HG03064 (cell line): ENCODE measurements at regions not wholly inside any gene's neighbourhood (a gene's known extent, or its start where the extent isn't known, plus 50 kb on each side); places are given as distances from the start of the nearest gene placed in this dataset.
"Not testable (repeated sequence)": the region's sequence is repeated elsewhere in the genome, so short reads cannot be mapped to it uniquely, and the experiment has no call there.

Source experiments
- ATAC-seq: cut with Tn5 transposase; IDR thresholded peaks from one replicate; pipeline ENCODE4 v1.9.1; 2021; ENCODE audit warnings: low read depth; ENCODE audit not compliant: unreplicated experiment

DNA sequence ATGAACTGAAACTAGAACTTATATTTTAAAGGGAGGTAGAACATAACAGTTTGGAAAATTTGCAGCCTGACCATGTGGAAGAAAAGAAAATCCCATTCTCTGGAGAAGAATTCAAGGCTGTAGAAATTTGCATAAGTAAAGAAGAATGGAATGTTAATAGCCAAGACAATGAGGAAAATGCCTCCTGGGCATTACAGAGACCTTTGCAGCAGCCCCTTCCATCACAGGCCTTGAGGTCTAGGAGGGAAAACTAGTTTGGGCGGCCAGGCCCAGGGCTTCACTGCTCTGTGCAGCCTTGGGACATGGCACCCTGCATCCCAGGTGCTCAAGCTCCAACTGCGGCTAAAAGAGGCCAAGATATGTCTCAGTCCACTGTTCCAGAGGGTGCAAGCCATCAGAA, 1506.8 kb downstream of the PCDH18 start:
- ATAC-seq = no peak

DNA sequence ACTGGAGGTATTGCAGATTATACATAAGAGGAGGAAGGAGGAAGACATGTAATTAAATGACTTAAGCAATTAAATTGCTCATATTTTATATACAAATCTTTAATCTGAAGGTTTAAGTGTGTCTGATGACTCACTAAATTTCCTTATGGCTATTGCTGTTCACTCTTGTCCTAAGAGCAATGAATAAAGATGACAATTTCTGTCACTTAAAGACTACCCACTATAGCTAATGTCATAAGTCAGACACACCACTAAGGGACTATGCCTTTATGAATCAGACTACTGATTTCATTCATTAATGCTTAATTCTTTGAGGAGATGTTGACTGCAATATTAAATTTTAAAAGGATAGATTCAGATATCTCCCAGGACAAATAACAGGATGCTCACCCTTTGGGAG, 1514.7 kb downstream of the PCDH18 start:
- no peak for ATAC-seq

DNA sequence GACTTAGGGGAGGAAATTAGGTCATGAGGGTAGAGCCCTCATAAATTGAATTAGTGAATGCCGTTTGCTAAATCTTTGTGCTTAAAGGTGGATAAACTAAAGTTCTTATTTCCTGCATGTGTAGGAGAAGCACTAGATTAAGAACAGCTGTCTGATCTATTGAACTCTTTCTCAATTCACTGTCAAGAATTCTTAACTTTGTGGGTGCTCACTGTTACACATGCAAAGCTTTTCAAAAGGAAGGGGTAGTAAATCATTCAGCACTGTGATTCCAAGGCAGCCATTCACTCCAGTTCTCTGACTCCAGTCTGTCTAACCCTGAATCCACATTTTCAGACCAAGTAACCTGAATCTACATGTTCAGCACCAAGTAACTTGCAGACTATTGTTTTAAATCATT, 1520.1 kb downstream of the PCDH18 start:
- no peak for ATAC-seq

DNA sequence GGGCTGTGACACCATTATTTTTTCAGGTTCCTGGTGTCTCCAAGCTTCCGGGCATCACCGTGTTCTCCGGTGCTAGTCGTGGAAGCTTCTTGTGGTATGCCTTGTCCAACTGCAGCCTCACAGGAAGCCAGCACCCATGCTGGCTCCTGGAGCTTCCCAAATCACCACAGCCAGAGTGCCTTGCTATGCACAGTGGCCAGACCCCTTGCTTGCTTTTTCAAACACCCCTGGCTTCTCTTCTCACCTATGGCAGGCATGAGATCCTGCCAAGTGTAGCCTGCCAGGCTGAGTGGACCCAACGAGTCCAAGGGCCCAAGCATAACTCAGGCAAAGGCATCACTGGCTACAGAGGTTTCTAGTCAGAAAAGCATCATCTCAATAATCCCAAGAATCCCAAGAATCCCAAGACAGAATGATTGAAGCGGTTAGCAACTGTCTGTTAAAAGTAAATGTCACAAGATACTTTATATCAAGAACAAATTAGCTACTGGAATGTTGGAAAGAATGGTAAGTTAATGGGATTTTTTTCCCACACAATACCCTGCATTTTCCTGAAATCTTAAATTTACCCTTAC, 1522.9 kb downstream of the PCDH18 start:
- ATAC-seq = no peak

DNA sequence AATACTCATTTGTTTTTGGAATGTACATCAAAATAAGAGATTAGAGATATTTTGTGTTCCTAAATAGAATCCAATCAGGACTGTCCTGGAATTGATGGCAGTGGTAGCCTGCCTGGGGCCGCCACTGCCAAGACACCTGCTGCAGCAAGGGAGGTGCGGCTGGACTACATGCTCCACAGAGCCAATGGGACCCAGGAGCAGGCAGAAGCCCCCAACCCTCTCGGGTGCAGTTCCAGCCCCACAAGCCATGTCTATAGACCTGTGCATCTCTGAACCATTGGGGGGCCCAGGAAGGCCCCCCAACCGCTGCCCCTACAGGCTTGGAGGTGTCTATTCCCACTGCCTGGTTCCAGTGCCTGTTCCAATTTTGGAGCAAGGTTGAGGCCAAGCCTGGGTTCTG, 1524.3 kb downstream of the PCDH18 start:
- no peak for ATAC-seq

DNA sequence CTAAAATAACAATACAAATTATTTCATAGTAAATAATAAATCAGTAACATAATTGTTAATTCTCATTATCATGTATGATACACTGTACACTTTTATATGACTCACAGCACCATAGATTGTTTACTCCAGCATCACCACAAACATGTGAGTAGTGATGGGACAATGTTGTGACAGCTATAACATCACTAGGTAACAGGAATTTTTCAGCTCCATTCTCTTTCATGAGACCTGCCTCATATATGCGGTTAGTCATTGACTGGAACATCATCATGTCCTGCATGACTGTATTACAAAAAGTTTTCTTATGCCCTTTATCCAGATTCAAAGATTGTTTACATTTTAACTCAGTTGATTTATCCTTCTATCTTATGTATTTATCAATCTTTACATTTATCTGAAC, 1530.0 kb downstream of the PCDH18 start:
- ATAC-seq = no peak

DNA sequence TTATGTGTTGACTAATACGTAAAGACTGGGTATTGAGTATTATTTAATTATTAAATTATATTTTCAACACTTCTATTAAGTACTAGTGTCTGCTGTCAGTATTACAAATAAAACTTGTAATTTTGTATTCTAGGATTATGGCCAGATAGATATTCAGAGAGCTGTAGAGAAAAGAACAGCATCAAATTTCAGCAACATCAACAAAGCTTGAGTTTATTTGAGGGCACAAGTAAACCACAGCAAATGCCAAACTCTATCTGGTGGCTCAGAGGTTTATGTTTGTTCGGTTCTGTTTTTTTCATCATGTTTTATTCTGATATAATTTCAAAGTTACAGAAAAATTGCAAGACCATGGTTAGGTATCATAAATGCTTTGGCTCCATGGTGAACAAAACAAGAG, 1530.5 kb downstream of the PCDH18 start:
- no peak for ATAC-seq

DNA sequence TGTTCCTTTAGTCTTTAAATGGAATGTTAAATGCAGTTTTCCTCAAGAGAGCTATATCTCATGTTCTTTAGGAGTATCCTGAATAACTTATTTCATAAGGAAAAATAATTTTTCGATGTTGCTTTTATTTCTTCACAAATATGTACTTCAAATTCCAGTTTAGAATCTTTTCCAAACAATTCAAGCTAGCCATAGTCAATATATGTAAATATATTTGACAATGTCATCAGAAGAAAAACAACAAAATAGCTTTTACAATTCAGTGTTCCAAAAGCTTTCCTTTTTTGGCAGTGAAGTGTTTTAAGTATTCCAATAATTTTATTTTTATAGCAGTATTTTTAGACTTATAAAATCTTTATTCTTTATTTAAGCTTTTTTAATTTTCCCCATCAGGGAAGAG, 1532.0 kb downstream of the PCDH18 start:
- no peak for ATAC-seq

DNA sequence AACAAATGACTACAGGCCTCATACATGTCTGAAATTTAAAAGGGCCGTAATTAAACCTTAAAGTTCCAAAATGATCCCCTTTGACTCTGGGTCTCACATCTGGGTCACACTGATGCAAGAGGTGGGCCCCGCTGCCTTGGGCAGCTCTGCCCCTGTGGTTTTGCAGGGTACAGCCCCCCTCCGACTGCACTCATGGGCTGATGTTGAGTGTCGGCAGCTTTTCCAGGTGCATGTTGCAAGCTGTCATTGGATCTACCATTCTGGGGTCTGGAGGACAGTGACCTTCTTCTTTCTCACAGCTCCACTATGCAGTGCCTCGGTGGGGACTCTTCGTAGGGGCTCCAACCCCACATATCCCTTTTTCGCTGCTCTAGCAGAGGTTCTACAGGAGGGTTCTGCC, 1537.9 kb downstream of the PCDH18 start:
- ATAC-seq = no peak

DNA sequence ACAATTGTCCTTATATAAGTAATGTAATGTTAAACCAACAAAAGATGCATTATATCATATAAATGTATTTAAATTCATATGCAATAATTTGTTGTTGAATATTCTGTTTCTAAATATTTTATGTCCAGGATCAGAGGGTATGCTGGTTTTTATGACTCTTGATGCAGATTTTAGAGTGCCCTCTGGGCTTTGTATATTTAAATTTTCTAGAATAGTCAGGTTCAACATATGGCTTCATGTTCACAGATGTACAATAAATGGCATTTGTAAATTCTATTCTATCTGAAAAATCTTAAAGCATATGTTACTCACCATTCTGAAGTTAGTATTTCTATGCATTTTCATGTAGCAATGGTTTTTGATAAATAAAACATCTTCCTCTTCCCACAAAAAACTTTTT, 1555.4 kb downstream of the PCDH18 start:
- no peak for ATAC-seq

DNA sequence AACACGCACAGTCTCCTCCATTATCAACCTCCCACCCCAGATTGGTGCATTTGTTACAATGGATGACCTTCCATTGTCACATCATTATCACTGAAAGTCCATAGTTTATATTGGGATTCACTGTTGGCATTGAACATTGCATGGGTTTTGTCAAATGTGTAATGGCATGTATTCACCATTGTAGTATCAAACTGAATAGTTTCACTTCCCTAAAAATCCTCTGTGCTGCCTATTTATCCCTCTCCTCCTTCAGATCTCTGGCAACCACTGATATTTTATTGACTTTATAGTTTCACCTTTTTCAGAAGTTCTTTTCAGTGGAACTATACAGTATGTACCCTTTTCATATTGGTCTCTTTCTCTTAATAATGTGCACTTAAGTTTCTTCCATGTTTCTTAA, 1565.4 kb downstream of the PCDH18 start:
- no peak for ATAC-seq

DNA sequence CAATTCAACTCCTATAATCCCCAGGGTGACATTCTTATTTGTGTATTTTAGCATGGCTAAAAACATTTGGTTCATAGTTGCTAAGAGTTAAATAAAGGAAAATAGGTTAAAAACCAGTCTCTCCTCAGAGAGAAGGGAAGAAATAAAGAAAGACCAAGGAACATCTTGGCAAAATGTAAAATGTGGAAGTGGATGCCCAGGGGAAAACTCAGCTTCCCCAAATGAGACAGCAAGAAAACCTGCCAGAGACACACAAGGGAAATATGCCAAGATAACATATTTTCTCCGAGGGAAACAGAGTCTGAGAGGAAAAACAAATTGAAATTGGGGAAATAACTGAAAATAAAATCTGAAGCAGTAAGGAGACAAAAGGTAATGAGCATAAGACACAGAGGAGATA, 1569.3 kb downstream of the PCDH18 start:
- no peak for ATAC-seq

DNA sequence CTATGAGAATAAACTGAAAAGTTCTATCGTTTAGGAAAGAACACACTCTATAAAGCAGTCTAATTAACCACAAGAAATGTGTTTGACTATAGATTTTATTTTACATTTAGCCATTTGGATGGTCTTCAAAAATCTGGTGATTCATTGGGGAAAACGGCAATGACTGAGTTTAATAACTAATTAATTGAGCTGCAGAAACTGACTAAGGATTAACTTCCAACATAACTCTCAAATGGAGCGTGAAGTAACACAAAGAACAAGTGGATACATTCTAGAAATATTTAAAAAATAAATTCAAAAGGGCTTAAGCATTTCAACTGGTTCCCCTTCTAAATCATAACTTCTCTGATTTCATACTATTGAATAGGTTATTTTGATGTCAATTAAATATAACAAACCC, 1582.4 kb downstream of the PCDH18 start:
- ATAC-seq = no peak

DNA sequence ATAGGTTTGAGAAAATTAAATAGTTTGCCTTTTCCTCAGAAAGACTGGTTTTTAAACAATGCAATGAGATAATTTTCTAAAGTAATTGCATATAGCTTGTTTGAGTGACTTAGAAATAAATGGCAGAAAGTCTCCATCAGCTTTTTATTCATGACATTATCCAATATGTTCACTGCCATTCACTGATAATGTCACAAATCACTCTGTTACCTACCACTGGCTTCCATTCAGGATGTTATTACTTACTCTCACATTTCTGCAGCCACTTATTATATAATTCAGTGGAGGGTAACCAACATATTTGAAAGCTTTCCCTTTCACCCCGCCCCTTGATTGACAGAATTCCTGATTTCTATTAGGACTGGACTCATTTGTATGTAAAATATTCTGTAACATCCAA, 1583.5 kb downstream of the PCDH18 start:
- ATAC-seq = no peak

DNA sequence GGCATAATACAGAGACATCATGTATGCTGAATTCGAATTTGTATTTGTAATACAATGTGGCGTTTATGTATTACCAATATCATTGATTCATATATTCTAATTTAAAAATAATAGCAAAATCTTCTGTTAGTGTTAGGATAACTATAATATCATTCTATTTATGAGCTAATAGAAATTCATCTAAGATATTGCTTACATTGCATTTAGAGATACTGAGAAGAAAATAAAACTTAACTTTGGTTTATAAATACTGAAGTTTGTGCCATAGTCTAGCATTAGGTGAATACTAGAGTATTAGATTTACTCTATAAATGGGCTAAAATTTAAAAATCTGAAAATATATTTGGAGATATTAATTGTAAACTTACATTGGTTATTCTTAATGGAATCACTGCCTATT, 1590.6 kb downstream of the PCDH18 start:
- no peak for ATAC-seq

DNA sequence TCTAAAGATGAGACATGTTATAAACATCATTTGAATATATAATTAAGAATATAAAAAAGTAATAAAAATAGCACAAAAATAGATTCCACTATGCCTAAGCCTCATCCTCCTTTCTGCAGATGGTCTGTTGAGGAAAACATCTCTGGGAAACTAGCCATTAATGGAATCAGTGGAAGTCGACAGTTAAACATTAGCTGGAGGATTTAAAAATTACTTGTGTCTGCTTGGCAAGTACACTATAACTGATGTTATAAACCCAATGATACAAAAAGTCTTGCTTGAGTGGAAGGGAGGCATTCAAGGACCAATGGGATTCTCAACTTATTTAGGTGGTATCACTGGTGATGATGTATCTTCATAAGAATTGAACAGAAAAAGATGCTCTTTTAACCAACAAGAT, 1598.3 kb downstream of the PCDH18 start:
- no peak for ATAC-seq

DNA sequence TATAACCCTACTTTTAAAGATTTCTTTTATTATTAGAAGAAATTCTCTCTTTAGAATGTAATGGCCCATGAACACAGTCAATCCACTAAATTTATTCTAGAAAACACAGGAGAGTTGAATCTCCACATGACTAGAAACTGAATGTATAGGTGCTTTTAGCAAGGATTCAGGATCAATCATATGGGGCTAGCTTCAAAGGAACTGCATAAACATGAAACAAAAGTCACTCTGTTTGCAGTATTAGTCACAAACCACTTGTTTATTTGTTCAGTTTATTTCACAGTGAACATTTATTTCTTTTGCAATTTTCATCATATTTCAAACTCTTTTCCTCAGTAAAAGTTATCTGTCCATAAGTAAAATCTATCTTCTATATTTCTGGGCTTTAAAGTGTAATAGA, 1604.6 kb downstream of the PCDH18 start:
- no peak for ATAC-seq

DNA sequence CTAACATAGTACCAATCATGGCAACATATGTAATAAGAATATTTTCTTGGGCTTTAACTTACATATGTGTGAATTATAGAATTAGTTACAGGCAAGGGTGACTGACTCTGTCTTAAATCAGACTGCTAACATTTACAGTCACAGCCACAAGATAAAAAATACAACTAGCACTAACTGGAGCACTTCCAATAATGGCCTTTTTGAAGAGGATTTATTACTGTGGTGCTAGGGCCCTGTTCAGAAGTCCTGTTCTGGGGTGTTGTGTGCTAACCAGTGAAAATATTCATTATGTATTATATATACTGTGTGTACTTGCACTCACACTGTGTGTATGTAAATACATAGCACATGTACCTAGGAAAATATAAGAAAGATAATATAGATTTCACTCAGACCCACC, 1611.2 kb downstream of the PCDH18 start:
- ATAC-seq = no peak

DNA sequence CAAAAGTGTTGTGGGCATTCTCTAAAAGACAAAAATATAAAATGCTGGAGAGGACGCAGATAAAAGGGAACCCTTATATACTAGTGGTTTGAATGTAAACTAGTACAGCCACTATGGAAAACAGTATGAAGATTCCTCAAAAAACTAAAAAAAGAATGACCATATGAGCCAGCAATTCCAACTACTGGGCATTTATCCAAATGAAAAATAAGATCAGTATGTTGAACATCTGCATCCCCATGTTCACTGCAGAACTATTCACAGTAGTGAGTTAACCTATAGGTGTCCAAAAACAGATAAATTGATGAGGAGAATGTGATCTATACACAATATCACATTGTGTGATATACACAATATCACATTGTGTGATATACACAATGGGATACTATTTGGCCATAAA, 1615.3 kb downstream of the PCDH18 start:
- ATAC-seq = no peak

DNA sequence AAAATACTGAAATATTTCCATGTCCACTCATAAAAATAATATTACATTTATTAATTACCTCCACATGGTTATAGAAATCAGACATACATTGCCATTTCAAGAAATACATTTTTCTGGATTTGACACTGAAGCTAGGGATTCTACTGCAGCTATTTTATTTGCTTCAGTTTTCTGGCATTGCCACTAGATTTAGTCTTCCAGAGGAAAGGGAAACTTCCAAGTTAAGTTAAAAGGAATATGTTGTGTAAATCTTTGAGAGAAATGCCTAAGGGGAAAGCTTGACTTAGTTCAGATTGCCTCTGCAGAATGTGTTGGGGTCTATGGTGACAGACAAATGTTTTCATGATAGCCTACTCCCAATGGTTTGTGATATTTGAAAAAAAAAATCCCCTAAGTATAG, 1631.3 kb downstream of the PCDH18 start:
- ATAC-seq = no peak

DNA sequence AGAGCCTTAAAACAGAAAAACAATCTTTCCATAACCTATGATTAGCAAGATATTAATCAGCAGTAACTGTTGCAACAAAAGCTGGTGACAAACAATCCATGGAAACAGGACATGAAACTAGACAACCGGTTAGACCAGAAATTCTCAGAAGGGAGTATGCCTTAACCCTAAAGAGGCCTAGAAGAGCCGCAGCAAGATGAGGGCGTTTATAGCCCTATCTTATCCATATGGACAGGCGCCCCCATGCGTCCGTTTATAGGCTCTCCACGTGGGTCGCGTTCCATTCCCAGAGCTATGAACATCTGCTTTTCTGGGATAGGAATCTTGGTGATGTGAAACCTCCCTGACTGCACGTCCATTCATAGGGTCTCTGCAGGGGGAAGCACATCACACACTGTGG, 1662.7 kb upstream of the PABPC4L start:
- not testable (repeated sequence) for ATAC-seq

DNA sequence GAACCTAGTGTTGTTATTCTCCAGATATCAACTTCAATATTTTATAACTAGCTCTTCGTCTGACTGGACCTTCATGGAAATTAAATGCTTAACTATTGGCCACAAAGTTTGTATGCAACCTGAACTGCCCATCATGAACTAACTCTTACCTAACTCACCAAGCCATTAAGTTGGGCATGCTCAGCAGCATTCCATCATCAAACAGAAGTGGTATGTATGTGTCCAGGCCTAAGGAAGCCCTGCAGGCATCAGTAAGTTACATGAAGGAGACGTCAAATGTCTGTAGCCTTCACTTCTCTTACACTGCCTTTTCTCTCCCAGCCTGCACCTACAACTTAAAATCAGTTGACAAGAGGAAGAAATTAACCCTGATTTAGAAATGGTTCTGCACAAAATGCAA, 1639.2 kb upstream of the PABPC4L start:
- ATAC-seq = no peak

DNA sequence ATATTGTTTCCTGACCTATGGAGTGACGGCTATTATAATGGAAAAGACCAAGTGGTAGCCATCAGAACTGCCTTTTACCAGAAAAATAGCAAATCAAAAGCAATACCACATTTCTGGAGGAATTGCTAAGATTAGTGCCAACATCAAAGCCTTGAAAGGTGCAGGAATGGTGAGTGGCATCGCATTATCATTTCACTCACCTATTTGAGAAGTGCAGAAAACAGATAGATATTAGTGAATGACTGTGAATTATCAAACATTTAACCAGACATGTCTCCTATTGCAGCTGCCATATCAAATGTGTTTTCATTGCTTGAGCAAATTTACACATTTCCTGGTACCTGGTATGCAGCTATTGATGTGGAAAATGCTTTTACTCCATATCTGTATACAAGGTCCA, 1638.1 kb upstream of the PABPC4L start:
- no peak for ATAC-seq
